ENCODE measurements at regions not wholly inside any gene's neighbourhood (a gene's known extent, or its start where the extent isn't known, plus 50 kb on each side); places are given as distances from the start of the nearest gene placed in this dataset.
"Not testable (repeated sequence)": the region's sequence is repeated elsewhere in the genome, so short reads cannot be mapped to it uniquely, and the experiment has no call there.

DNA sequence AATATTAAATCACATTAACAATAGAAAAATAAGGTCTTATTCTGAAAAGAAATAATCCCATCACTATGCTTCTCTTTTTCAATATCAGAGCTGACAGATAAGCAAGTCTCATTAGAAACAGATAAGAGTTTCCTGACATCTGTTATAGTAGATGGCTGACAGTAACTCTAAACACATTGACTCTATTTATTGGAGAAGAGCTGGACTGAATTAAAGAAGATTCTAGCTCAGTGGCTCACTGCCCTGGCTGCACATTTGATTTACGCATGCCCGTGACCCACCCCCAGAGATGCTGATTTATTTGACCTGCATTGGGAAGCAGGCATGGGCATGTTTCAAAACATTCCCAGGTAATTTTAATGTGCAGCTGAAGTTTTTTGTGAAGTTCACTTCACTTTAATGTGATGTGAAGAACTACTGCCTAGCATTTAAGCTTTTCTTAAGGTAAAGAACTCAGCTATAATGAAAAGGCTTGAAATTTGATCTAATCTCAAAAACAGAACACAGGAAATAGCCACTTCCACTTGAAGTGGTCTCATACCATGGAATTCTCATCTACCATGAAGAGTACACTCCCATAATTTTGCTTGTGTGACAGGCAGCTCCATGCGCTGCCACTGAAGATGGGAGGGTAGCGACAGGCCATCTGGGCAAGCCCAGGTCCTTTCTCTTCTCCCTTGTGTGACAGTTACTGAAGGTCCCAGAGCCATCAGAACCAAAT is 162.3 kb downstream of the TPBG start:
- CTCF ChIA-PET, result no interaction called here
- DNase-seq, result no peak
- no peaks in the 10 kb centered on the region for H3K4me1 Mint-ChIP-seq
- no peaks in the 10 kb centered on the region for H3K27me3 Mint-ChIP-seq
- POLR2A ChIA-PET, result no interaction called here
- no peaks in the 10 kb centered on the region for H3K36me3 Mint-ChIP-seq (ENCODE audit: low read depth)
- H3K27ac Mint-ChIP-seq, result no peak overlapping the region
- H3K4me3 Mint-ChIP-seq, result no peak overlapping the region
- H3K9me3 Mint-ChIP-seq, result peaks cover 1% of the 10 kb centered on the region

DNA sequence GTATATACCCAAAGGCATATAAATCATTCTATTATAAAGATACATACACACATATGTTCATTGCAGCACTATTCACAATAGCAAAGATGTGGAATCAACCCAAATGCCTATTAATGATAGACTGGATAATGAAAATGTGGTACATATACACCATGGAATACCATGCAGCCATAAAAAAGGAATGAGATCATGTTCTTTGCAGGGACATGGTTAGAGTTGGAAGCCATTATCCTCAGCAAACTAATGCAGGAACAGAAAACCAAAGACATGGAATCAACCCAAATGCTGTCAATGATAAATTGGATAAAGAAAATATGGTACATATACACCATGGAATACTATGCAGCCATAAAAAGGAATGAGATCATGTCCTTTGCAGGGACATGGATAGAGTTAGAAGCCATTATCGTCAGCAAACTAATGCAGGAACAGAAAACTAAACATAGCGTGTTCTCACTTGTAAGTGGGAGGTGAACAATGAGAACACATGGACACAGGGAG is 166.4 kb downstream of the TPBG start:
- H3K27ac Mint-ChIP-seq; POLR2A ChIA-PET; H3K9me3 Mint-ChIP-seq; H3K27me3 Mint-ChIP-seq; H3K4me1 Mint-ChIP-seq; H3K4me3 Mint-ChIP-seq; DNase-seq; H3K36me3 Mint-ChIP-seq (ENCODE audit: low read depth); CTCF ChIA-PET: not testable (repeated sequence)

DNA sequence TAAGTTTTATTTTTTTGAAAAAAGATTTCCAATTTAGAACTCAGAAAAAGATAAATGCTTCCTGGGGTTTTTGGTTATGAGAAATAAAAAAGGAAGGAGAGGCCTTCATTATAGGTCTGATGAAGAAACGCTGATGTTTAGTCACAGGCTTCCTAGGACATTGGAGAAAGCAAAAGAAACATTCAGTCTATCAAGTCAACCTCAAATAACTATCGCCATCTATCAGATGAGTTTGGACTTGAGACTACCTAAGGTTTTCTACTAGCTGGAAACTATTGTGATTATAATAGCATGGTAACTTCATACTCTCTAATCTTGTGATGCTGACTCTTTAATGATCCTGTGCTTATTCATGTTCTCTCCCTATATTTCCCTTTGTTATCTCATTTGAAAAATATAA is 171.3 kb downstream of the TPBG start:
- H3K9me3 Mint-ChIP-seq, result peaks cover 3% of the 10 kb centered on the region
- ChIA-PET CTCF (no interaction called here), POLR2A (no interaction called here)

DNA sequence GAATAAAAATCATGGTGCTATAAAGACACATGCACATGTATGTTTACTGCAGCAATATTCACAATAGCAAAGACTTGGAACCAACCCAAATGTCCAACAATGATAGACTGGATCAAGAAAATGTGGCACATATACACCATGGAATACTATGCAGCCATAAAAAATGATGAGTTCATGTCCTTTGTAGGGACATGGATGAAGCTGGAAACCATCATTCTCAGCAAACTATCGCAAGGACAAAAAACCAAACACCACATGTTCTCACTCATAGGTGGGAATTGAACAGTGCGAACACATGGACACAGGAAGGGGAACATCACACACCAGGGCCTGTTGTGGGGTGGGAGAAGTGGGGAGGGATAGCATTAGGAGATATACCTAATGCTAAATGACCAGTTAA is 185.9 kb downstream of the TPBG start:
- CTCF ChIA-PET; DNase-seq; H3K27ac Mint-ChIP-seq; H3K9me3 Mint-ChIP-seq; H3K4me3 Mint-ChIP-seq; H3K36me3 Mint-ChIP-seq (ENCODE audit: low read depth); H3K4me1 Mint-ChIP-seq; POLR2A ChIA-PET; H3K27me3 Mint-ChIP-seq: not testable (repeated sequence)

More for the DNA sequence above, 171.3 kb downstream of the TPBG start:
- Mint-ChIP-seq H3K4me1 (no peaks in the 10 kb centered on the region), H3K27me3 (peaks cover 2% of the 10 kb centered on the region), H3K36me3 (ENCODE audit: low read depth) (no peaks in the 10 kb centered on the region), H3K4me3 (no peak overlapping the region), H3K27ac (no peak overlapping the region)
- DNase-seq, result no peak

DNA sequence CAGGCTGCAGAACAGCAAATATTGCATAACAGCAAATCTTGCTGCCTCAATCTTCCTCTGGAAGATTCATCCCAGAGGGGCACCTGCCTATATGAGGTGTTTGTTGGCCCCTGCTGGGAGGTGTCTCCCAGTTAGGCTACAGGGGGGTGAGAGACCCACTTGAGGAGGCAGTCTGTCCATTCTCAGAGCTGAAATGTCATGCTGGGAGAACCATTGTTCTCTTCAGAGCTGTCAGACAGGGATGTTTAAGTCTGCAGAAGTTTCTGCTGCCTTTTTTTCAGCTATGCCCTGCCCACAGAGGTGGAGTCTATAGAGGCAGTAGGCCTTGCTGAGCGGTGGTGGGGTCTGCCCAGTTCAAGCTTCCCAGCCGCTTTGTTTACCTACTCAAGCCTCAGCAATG is 187.7 kb downstream of the TPBG start:
- H3K4me3 Mint-ChIP-seq; POLR2A ChIA-PET; H3K27me3 Mint-ChIP-seq; CTCF ChIA-PET; DNase-seq; H3K4me1 Mint-ChIP-seq; H3K36me3 Mint-ChIP-seq (ENCODE audit: low read depth); H3K9me3 Mint-ChIP-seq; H3K27ac Mint-ChIP-seq: not testable (repeated sequence)

DNA sequence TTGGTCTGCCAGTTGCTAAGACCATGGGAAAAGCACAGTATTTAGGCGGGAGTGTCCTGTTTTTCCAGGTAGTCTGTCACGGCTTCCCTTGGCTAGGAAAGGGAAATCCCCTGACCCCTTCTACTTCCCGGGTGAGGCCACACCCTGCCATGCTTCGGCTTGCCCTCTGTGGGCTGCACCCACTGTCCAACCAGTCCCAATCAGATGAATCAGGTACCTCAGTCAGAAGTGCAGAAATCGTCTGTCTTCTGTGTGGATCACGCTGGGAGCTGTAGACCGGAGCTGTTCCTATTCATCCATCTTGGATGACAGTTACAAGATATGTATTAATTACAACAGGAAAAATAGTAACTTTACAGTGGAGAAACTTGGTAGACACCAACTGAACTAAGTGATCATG is 188.2 kb downstream of the TPBG start:
- H3K9me3 Mint-ChIP-seq, result no peaks in the 10 kb centered on the region
- POLR2A ChIA-PET, result no interaction called here
- no peak overlapping the region for H3K27ac Mint-ChIP-seq
- no peaks in the 10 kb centered on the region for H3K27me3 Mint-ChIP-seq
- DNase-seq, result no peak
- H3K4me3 Mint-ChIP-seq, result no peak overlapping the region
- H3K4me1 Mint-ChIP-seq, result no peaks in the 10 kb centered on the region
- CTCF ChIA-PET, result no interaction called here
- H3K36me3 Mint-ChIP-seq (ENCODE audit: low read depth), result no peaks in the 10 kb centered on the region

DNA sequence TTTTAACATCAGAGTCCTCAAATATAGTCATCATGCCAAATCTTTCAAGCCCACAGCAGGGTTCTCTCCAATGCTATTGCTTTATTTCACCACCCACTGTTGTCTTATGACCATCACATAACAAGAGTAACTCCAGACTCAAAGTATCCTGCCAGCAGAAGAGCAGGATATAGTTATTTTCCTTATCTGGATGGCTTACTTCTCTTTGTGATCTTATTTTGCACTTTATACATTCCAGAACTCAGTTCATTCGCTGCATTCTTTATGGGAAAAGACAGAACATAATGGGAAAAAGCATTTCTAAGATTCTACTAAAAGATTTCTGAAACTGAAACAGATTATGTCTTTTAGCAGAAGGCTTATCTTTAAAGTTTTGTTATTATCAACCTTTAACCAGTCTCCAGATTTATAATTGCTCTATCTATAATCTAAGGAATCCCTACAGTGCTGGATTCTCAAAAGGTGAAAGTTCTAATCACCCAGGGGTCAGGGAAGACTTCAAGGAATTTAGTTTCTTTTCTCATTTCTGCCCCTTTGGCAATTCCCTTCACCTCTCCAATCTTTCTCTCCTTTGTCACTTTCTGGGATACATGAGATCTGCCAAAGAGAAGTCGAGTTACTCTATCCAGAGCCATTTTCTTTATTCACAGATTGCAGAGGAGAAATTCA is 190.4 kb downstream of the TPBG start:
- no peaks in the 10 kb centered on the region for H3K36me3 Mint-ChIP-seq (ENCODE audit: low read depth)
- no peaks in the 10 kb centered on the region for H3K4me1 Mint-ChIP-seq
- DNase-seq, result no peak
- H3K27me3 Mint-ChIP-seq, result no peaks in the 10 kb centered on the region
- H3K27ac Mint-ChIP-seq, result no peak overlapping the region
- H3K4me3 Mint-ChIP-seq, result no peak overlapping the region
- ChIA-PET CTCF (no interaction called here), POLR2A (no interaction called here)
- H3K9me3 Mint-ChIP-seq, result no peaks in the 10 kb centered on the region

DNA sequence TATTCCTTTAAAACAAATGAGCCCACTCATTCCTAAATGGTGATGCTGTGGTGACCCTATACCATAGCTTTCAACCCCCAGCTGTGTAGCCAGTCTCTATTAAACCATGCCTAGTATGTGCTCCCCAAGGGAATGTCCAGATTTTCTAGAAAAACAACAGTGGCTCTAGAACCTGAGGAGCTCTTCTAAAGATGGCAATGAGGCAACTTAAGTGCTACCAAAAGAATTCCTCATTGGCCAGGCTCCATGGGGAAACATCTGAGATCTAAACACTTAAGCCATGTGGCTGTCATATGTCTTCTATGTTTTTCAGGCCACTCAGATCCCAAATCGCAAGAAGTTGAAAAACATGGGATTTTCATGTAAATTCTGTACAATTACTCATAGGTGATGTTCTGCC is 191.0 kb downstream of the TPBG start:
- H3K36me3 Mint-ChIP-seq (ENCODE audit: low read depth), result no peaks in the 10 kb centered on the region
- POLR2A ChIA-PET, result no interaction called here
- DNase-seq, result no peak
- no peaks in the 10 kb centered on the region for H3K9me3 Mint-ChIP-seq
- H3K4me3 Mint-ChIP-seq, result no peak overlapping the region
- no peak overlapping the region for H3K27ac Mint-ChIP-seq
- no peaks in the 10 kb centered on the region for H3K4me1 Mint-ChIP-seq
- H3K27me3 Mint-ChIP-seq, result no peaks in the 10 kb centered on the region
- CTCF ChIA-PET, result no interaction called here

DNA sequence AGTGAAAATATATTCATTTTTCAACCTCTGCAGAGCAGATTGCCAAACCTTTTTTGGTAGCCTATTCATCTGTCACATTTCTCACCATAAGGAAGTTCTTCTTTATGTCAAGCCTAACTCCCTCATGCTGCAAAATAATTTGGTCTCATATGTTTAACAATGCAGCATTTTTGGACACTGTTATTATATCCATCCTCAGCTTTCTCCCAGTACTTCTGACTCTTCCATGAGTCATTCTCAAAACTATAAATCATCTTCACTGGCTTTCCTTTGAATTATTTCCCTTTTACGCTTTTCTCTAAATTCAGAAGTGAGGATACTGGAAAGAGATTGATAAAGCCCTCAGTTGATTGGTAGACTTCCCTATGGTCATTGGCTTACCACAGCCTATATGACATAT is 192.2 kb downstream of the TPBG start:
- Mint-ChIP-seq H3K27ac (no peak overlapping the region), H3K9me3 (no peaks in the 10 kb centered on the region), H3K27me3 (no peaks in the 10 kb centered on the region), H3K36me3 (ENCODE audit: low read depth) (no peaks in the 10 kb centered on the region), H3K4me1 (no peaks in the 10 kb centered on the region), H3K4me3 (no peak overlapping the region)
- POLR2A ChIA-PET, result no interaction called here
- DNase-seq, result no peak
- CTCF ChIA-PET, result no interaction called here

DNA sequence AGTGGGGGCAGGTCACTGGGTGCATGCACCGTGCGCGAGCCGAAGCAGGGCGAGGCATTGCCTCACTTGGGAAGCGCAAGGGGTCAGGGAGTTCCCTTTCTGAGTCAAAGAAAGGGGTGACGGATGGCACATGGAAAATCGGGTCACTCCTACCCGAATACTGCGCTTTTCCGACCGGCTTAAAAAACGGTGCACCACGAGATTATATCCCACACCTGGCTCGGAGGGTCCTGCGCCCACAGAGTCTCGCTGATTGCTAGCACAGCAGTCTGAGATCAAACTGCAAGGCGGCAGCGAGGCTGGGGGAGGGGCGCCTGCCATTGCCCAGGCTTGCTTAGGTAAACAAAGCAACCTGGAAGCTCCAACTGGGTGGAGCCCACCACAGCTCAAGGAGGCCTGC is 194.9 kb downstream of the TPBG start:
- CTCF ChIA-PET; H3K4me3 Mint-ChIP-seq; H3K9me3 Mint-ChIP-seq; H3K27ac Mint-ChIP-seq; DNase-seq; POLR2A ChIA-PET; H3K4me1 Mint-ChIP-seq; H3K36me3 Mint-ChIP-seq (ENCODE audit: low read depth); H3K27me3 Mint-ChIP-seq: not testable (repeated sequence)

DNA sequence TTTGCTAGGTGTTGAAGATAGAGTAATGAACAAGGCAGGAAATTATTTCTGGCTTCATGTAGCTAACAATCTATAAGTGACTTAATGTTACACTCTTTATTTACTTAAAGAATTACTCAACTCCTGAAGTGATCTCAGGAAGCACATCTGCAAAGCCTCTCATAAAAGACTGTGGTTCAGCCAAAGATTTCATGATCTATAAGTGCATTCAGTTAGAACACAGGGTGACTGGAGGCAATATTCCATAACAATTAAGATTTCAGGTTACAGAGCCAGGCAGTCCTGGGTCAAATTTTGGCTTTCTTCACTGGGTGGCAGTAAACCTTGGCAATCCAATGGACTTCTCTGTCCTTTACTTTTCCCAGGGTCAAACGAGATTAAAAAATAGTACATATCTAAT is 204.0 kb downstream of the TPBG start:
- ChIA-PET POLR2A (no interaction called here), CTCF (interaction anchor here (0.7 kb wide), 1 partner anchor 64 kb away, joined by 3 read pairs; no protein-coding TSS in a partner anchor)
- no peak overlapping the region for H3K4me3 Mint-ChIP-seq
- H3K9me3 Mint-ChIP-seq, result no peaks in the 10 kb centered on the region
- H3K27ac Mint-ChIP-seq, result no peak overlapping the region
- DNase-seq, result no peak
- H3K36me3 Mint-ChIP-seq (ENCODE audit: low read depth), result no peaks in the 10 kb centered on the region
- no peaks in the 10 kb centered on the region for H3K4me1 Mint-ChIP-seq
- no peaks in the 10 kb centered on the region for H3K27me3 Mint-ChIP-seq

DNA sequence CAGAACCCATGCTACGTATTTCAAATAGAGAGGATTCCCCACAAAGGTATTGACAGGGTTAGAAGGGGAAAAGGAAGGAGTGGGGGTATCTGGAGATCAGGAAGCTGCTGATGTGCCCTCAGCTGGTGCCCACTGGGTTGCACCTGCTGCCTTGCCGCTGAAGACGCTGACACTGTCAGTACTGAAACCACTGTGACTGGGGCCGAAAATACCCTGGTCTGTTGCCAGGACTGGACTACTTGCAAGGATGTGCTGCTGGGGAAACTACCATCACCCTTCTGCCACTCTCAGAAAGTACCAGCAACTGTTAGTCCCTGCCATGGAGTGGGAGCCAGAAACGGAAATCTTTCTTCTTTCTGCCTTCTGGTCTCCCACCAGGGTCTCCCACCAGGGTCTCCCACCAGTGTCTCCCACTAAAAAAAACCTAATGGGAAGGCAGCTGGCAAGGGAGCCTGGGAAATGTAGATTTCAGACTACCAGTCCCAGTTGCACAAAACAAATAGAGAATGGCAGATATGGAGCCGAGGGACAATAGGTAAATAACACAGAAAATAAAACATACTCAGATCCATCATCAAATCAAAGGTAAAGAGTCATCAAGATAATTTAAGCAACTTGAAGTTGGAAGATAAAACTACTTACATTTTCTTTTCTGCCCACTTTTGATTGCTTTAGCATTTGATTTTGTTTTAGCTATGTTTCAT is 204.8 kb downstream of the TPBG start:
- no peak overlapping the region for H3K4me3 Mint-ChIP-seq
- no peaks in the 10 kb centered on the region for H3K9me3 Mint-ChIP-seq
- H3K27me3 Mint-ChIP-seq, result no peaks in the 10 kb centered on the region
- POLR2A ChIA-PET, result no interaction called here
- no peak overlapping the region for H3K27ac Mint-ChIP-seq
- no peak for DNase-seq
- CTCF ChIA-PET, result no interaction called here
- H3K36me3 Mint-ChIP-seq (ENCODE audit: low read depth), result no peaks in the 10 kb centered on the region
- H3K4me1 Mint-ChIP-seq, result no peaks in the 10 kb centered on the region

DNA sequence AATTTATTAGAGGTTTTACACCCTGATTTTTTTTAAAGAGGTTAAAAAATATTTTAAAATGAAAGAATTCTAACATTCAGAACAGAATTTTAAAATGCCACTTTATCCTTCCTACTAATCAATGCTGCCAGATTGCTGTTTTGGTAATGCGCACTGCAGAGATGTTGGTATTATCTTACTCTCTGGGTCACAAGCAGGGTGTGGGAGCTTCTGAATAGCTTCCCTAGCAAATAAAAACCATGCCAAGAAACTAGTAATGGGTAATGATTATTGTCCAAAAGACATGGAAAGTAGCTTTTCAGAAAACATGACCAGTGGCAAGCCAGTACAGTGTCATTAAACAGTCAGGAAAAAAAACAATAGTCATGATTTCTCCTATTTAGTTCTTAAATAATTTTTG is 205.4 kb downstream of the TPBG start:
- ChIA-PET CTCF (no interaction called here), POLR2A (no interaction called here)
- no peak for DNase-seq
- H3K27ac Mint-ChIP-seq, result no peak overlapping the region
- H3K36me3 Mint-ChIP-seq (ENCODE audit: low read depth), result no peaks in the 10 kb centered on the region
- no peaks in the 10 kb centered on the region for H3K27me3 Mint-ChIP-seq
- no peak overlapping the region for H3K4me3 Mint-ChIP-seq
- H3K9me3 Mint-ChIP-seq, result no peaks in the 10 kb centered on the region
- H3K4me1 Mint-ChIP-seq, result no peaks in the 10 kb centered on the region

DNA sequence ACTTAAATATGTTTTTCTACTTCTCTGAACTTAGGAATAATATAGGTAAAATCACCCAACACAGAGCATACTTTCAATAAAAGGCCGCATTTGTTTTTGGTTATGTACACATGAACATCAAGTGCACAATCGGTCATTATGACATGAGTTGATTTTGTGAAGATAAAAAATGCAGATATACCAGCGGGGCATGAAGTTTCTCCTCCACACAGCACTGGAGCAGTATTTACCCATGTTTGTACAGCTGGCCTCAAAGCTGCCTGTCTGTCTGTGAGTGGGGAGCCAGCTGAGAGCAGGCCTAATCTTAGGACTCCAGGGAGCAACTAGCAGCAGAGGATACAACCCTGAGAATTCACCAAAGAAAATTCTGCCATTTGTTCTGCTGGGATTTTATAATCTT is 206.5 kb downstream of the TPBG start:
- ChIA-PET CTCF (no interaction called here), POLR2A (no interaction called here)
- Mint-ChIP-seq H3K27me3 (no peaks in the 10 kb centered on the region), H3K4me1 (no peaks in the 10 kb centered on the region), H3K36me3 (ENCODE audit: low read depth) (no peaks in the 10 kb centered on the region), H3K27ac (no peak overlapping the region), H3K4me3 (no peak overlapping the region), H3K9me3 (no peaks in the 10 kb centered on the region)
- no peak for DNase-seq
